Endometrial microvascular endothelial cells (primary cell): ENCODE measurements at regions not wholly inside any gene's neighbourhood (a gene's known extent, or its start where the extent isn't known, plus 50 kb on each side); places are given as distances from the start of the nearest gene placed in this dataset.
"Not testable (repeated sequence)": the region's sequence is repeated elsewhere in the genome, so short reads cannot be mapped to it uniquely, and the experiment has no call there.

Experiments used
- in situ Hi-C: cut with HindIII; loops from 2 replicates; pipeline ENCODE4 v1.10.0; 2017; ENCODE audit warnings: low sequenced_read_pairs, low pct_unique_long_range_greater_than_20kb; ENCODE audit errors: inconsistent ontology term

DNA sequence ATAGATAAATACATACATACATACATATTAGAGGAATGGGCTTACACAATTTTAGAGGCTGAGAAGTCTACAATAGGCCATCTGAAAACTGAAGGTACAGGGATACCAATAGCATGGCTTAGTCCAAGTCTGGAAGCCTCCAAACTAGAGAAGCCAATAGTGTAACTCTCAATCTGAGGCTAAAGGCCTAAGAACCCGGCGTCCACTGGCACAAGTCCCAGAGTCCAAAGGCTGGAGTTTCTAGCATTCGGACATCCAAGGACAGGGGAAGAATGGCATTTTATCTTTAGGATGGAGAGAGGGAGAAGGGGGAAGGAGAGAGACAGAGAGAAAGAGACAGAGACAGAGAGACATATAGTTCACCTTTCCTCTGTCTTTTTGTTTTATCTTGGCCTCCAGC is 63.7 kb upstream of the SYT4 start:
- in situ Hi-C loops, result no loop called here

DNA sequence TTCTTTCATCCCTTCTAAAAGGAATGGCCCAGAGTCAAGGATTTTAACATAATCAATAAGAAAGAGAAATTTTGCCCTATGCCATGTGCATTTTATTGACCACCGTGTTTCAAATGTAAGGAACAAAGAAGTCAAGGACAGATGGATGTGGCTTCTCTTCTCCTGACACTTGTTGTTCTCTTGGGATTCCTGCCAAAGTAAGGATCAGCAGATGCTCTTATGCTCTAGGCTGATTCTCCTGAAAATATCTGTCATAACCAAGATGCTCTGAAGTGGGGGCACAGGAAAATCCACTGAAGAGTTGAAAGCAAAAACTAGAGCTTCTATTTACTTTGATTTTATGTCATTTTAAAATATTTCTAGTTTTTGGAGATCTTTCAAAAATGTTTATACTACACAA is 72.9 kb upstream of the SYT4 start:
- in situ Hi-C loops, result no loop called here

DNA sequence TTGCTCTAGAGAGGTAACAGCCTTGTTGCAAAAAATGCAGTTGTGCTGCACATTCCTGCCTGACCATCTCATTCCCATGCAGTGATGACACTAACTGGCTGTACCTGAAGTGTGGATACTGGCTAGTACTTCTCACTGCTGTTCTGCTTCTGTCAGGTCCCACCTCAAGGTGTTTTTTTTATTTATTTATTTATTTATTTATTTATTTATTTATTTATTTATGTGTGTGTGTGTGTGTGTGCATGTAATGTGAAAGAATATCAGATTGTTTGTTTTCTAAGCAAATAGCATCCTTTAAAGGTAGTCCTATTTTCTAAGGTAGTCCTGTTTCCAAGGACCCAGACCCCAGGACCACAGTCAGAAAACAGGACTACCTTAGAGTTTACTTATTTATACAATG is 87.2 kb upstream of the SYT4 start:
- in situ Hi-C loops, result no loop called here

DNA sequence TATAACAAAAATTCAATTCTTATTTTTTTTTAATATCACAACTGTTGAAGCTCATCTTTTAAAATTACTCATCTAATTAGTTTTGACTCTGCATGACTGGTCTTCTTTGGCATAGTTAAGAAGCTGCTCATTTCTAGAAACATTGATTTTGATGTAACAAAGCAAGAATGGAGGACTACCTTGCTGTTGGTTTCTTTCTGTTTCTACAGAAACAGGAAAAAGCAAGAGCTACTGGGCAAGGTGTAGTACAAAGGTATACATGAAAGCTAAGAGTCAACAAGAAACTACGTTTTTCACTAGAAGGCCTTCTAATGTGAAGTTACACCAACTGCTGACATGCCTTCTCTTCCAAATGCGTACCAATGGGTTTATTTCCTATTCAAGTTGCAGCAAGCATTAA is 90.6 kb upstream of the SYT4 start:
- in situ Hi-C loops, result no loop called here

DNA sequence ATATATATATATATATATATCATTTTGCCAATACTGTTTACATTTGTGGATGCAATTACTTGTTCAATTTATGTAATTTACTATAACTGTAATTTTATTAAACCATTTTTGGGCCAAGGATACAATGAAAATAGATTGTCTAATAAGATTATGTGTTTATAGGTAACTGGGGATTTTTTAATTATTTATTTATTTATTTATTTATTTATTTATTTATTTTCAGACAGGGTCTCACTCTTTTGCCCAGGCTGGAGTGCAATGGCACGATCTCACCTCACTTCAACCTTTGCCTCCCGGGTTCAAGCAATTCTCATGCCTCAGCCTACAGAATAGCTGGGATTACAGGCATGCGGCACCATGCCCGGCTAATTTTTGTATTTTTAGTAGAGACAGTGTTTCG is 92.0 kb upstream of the SYT4 start:
- in situ Hi-C loops, result not testable (repeated sequence)

DNA sequence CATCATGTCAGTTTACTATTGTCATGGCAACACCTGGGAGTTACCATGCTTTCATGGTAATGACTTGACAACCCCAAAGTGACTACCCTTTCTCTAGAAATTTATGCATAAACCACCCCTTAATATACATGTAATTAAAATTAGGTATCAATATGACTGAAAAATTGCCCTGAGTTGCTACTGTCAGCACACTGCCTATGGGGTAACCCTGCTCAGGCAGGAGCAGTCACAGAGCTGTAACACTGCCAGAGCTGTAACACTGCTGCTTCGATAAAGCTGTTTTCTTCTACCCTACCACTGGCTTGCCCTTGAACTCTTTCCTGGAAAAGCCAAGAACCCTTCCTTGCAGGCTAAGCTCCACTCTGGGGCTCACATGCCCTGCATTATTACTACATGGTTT is 95.5 kb upstream of the SYT4 start:
- in situ Hi-C loops, result no loop called here

DNA sequence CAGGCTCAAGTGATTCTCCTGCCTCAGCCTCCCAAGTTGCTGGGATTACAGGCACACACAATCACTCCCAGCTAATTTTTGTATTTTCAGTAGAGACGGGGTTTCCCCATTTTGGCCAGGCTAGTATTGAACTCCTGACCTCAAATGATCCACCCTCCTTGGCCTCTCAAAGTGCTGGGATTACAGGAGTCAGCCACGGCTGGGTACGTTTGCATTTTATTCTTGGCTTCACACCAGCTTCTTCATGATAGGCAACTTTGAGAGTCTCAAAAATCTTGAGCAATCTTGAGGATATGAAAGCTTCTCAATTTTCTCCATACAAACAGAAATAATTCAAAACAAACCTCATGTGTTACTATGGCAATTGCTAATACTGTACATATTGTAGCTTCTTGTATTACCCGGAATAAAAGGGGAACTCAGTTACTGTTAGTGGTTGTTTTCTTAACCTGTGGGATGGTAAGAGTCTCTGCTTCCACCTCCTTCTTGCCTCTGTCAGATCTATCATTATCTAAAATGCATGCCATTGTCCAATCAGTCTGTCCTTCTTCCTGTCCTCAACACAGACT is 102.9 kb upstream of the SYT4 start:
- in situ Hi-C loops, result no loop called here

DNA sequence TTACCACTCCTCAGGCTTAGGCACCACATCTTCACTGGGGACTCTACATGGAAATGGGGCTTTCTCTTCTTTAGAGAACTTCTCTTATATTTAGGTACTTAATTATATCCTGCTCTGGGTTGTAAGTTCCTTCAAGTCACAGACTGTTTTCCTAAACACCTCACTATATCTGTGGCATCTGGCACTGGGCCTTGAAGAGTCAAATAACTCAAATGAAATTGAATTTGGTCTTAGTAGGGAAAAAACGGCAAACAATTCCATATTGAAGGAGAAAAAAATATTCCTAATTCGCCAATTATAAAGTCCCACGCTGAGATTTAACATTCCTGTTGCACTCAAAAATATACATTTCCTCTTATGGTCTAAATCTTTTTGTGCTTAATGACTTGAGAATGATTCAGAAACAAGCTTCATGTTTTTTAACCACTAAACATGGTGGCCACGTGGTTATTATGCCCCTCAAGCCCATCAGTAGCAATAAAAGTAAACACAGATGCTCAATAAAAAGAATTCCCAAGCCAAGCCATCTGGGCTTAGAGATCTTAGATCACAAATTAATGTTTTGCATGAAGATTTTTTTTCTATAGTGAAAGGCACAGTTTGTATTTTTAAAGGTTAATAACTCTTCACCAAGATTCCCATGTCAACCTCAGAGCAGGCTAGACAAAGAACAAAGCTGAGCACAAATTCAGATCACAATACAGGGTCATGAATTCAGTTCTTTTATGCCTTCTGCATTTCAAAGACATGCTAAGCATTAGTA is 105.5 kb upstream of the SYT4 start:
- in situ Hi-C loops, result no loop called here

DNA sequence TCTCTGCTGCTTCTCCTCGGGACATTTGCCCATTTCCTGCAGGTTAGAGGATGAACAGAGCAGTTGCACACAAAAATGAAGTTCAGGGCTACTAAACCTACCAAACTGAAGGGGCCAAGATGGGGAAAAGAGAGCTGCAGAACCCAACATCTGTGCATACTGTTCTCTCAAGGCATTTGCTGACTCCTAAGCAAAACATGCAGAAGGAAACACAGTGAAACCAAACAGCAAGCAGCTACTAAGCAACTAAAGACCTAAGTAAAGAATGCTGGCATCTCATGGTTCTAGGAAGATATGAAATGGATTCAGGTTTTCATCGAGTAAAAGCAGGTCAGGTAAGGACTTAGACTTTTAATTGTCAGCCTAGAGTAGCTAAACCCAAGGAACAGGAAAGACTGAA is 111.9 kb upstream of the SYT4 start:
- in situ Hi-C loops, result no loop called here

DNA sequence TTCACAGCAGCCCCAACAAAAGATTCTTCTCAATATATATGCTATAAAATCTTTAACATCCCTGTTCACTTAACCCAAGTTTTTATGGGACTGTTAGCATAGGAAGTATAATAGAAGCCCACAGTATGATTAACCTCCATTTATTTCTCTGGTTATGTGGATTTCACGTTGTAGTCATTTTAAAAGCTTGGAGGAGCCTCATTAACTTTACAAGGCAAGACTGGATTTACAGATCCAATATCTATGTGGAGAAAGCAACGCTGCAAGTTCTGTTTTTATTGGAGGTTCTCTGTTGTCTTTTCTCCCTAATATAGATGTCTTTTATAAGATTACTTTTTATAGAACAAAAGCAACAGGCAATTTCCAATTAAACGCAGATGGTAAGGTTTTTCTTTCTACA is 114.9 kb upstream of the SYT4 start:
- in situ Hi-C loops, result no loop called here

DNA sequence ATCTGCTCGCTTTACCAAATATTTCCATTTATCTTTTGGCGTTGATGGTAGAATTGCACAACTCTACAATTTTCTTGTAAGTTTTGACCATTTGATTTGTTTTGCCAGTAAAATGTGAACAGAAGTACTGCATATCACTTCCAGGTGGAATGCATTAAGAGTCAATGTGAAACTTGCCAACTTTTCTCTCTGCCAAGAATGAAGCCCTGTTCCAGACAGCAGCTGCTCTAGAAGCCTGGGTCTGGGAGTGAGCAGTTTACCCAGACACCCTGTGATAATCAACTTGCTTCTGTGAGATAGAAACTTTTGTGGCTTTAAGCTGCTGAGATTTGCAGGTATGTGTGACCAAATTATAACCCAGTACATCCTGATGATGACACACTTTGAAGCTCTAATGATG is 115.9 kb upstream of the SYT4 start:
- in situ Hi-C loops, result no loop called here

DNA sequence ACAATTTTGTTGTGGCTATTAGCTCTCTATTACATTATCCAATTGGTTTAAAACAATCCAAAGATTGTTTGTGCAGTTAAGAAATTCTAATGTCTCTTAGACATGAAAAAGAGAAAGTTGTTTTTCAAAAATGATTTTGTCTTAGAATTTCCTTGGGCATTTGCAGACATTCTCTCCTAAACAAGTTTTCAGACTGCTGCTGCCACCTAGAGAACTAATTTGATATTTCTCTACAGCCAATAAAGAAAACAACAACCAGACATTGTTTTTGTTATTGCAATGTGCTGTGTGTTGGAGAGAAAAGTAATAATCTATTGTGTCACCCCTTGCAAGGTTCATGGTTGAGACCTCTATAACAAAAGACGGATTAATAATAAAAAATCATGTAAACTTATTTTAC is 119.0 kb upstream of the SYT4 start:
- in situ Hi-C loops, result no loop called here

DNA sequence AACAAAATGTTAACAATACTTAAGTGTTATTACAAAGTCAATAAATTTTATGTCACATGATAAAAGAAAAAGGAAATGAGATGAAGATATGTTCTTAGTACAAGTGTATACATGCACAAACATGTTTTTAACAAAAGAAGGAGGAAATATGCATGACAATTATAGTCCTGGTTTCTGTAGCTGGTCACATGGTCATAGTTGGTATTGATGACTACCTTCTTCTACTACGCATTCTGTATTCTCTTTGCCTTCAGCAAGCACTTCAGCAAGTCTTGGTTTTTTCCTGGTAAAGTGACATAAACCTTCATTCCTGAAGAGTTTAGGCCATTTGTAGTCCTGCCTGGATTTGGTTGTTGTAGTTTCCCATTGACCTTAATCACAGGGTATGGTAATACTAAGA is 121.3 kb upstream of the SYT4 start:
- in situ Hi-C loops, result no loop called here

DNA sequence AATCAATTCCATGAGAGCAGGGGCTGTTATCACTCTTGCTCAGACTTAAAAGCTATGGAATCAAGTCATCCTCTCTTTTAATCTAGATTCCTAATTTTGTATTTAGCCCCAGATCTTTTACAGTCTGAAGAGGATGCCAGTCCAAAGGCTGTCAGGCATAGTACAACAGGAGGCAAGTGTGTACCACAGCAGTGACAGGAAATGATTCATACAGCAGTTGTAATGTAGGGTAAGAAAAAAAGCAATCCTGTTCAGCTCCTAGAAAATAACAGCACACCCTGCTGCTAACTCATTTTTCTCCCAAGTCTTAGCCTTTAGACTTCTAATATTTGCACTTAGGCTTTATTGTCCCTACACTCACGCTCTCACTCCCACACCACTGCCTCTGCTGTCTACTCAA is 127.8 kb upstream of the SYT4 start:
- in situ Hi-C loops, result no loop called here

DNA sequence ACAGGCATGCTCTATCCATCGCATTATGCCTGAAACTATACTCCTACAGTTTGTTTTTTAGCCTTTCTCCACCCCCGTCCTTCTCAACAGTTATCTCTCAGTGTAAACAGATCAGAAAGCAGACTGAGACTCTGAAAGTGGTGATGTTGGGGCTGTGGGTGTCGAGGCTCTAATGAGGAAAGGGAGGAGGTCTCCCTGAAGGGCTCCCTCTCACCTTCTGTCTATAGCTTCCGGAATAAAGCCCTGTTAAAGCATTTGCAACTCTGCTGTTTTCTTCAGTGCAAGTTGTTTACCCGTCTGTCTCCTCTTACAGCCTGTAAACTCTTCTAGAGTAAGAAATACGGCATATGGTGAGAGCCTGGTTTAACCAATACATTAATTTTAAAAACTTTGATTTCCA is 136.7 kb upstream of the SYT4 start:
- in situ Hi-C loops, result no loop called here

DNA sequence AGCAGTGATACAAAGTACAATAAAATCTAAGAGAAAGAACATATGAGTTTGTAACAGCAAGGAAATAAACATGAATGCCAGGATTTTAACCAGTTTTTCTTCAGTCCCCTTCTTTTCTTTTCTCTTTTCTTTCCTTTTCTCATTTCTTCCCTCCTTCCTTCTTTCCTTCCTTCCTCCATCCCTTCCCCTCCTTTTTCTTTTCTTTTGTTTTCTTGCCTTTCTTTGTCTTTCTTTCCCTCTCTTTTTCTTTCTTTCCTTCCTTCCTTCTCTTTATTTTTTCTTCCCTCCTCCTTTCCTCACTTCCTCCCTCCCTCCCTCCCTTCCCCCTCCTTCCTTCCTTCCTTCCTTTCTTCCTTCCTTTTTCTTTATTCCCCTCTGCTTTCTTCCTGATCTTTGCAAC is 142.8 kb upstream of the SYT4 start:
- in situ Hi-C loops, result no loop called here

DNA sequence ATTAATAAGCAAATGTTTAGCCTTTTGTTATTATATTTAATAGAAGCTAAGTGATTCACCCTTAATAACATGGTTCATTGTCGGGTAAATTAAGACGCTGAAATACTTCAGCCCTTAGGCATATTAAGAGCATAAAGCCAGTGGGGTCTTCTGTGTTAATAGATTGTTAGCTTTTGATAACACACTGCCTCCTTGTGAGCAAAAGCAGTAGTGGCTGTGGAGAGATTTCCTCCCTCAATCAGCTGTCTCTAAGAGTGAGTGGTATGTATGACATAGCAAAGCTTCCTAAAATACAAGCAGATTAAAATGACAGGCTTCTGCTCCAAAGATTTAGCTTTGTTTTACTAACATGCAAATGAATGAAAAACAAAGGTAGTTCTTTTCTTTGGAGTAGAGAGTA is 143.7 kb upstream of the SYT4 start:
- in situ Hi-C loops, result no loop called here

DNA sequence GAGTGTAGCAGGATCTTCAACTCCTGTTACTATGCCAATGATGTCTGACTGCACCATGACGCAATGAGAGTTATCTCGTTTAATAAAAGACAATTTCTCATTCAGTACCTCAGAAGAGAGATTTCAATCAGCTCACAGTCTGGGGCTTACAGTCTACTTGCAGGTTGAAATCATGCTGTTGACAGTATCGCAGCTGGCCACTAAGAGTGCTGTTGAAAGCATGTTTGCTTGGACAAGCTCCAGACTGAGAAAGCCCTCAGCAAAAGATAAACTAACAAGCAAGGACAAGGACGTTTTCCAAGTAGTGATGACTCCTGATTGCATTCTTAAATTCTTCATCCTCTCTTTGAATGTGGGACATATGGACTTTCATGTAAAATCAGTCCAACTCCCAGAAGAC is 145.2 kb upstream of the SYT4 start:
- in situ Hi-C loops, result no loop called here

DNA sequence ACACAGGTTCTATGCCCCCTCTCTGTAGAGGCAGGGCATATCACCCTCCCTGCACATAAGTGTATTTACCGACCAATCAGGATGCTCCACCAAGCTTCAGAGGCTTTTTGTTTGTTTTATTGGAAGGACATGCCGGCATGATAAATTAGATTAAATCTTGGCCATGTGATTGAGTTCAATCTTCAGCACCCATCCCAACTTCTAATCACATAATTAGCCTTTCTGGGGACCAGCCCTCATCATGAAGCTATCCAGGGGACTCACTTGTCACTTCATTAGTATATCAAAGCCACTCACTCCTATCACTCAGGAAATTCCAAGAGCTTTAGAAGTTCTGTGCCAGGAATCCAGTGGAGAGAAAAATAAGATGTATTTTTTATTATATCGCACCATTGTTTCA is 158.6 kb upstream of the SYT4 start:
- in situ Hi-C loops, result no loop called here

DNA sequence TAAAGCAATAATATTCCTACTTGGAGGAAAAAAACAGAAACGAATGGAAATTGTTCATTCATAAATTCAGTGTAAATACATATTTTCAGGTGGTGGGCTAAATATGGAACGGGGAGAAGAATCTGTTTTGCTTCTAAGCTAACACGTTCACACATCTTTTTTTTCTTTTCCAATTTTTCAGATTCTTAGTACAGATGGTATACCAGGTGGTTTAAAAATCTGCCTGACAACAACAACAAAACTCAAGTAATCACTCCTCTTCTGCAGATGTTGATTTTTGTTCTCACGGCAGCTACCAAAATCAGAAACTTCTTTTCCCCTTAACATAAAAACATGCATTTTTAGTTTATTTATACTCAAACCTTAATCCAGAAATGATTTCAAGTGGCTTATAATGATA is 164.8 kb upstream of the SYT4 start:
- in situ Hi-C loops, result no loop called here

DNA sequence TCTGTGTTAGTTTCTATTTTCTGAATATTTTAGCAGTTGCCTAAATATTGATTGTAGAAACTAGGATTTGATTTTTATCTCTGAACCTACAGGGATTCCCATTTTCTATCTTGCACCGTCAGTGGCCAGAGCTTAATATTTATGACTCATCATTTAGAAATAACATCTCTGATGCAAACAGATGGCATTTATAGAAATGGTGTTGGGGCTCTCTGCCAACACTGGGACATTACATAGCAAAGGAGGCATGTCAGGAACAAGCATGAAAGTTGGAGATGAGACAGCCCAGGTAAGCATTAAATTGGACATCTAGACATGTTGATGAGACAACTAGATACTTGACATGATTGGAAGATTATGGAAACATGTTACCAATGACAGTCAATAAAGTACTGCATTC is 165.3 kb upstream of the SYT4 start:
- in situ Hi-C loops, result no loop called here
